ENCODE measurements at regions not wholly inside any gene's neighbourhood (a gene's known extent, or its start where the extent isn't known, plus 50 kb on each side); places are given as distances from the start of the nearest gene placed in this dataset.

GRCh38 chr6:129947797-129948196, 70.6 kb upstream of the L3MBTL3 start:
- no peak for TF ChIP-seq CTCF (IDR thresholded peaks at IDR 0.05)

GRCh38 chr6:129946439-129947140, 71.8 kb upstream of the L3MBTL3 start:
- TF ChIP-seq CTCF (IDR thresholded peaks at IDR 0.05) = no peak

- TF ChIP-seq CTCF (IDR thresholded peaks at IDR 0.05) = no peak
Observed at GRCh38 chr6:129943637-129944271, 74.6 kb upstream of the L3MBTL3 start.

DNA sequence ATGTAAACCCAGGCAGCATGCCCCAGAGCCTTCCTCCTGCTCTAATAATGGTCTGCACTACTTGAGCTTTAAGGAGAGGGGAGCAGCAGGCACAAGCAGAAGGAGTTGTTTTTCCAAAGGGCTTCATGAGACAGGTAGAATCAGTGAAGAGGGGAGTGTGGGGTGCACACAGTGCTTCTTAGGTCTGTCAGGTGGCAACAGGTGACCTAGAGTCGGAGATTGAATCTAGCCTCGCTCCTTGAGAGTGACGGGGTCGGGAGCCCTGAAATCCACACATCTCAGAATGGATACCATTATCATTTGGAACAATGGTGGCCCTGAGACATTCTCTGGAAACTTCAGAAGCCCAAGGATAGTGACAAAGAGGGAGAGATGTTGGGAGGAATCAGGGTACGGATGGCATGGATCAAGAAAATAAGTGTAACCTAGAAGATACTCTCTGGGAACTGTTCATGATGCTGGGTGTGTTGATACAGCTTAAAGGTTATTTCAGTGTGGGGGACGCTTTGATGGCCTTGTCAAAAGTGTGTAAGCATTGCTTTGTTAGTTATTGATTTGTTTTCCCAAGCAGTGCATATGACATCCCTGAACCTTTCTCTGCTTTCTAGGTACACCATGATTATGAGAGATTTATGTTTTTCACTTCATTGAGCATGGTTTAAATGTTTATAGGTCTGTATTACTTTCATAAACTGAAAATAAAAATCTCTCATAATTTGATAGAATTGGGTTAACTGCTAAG, 77.8 kb upstream of the L3MBTL3 start:
- TF ChIP-seq CTCF (IDR thresholded peaks at IDR 0.05) = no peak

GRCh38 chr6:129938249-129939020, 77.3 kb upstream of the TMEM244 start:
- TF ChIP-seq CTCF (IDR thresholded peaks at IDR 0.05) = no peak

GRCh38 chr6:129936329-129937165, 75.4 kb upstream of the TMEM244 start:
- peak; percentile 71 for TF ChIP-seq CTCF (IDR thresholded peaks at IDR 0.05)
